Stromal cell of bone marrow (primary cell): ENCODE measurements at regions not wholly inside any gene's neighbourhood (a gene's known extent, or its start where the extent isn't known, plus 50 kb on each side); places are given as distances from the start of the nearest gene placed in this dataset.

Experiments
- DNase-seq: peaks from one replicate; pipeline ENCODE4 v3.0.0-alpha.2; 2012; ENCODE audit warnings: low read depth

- DNase-seq = no peak
These were observed 801.9 kb downstream of the QKI start for GRCh38 chr6:164216368-164216767.

GRCh38 chr6:164214066-164214465 lies 799.5 kb downstream of the QKI start:
- no peak for DNase-seq

- no peak for DNase-seq
These were observed 796.7 kb downstream of the QKI start for GRCh38 chr6:164211254-164211653.

GRCh38 chr6:164210783-164211182 lies 796.3 kb downstream of the QKI start:
- no peak for DNase-seq

- DNase-seq = no peak
These were observed 795.8 kb downstream of the QKI start for GRCh38 chr6:164210323-164210722.

- no peak for DNase-seq
These were observed 793.9 kb downstream of the QKI start for GRCh38 chr6:164208371-164208770.

- no peak for DNase-seq
These were observed 792.4 kb downstream of the QKI start for GRCh38 chr6:164206807-164207423.

GRCh38 chr6:164200071-164200470 lies 785.6 kb downstream of the QKI start:
- DNase-seq = no peak

- DNase-seq = no peak
These were observed 781.4 kb downstream of the QKI start for GRCh38 chr6:164195942-164196281.

GRCh38 chr6:164195278-164195941 lies 780.9 kb downstream of the QKI start:
- DNase-seq = no peak

GRCh38 chr6:164188861-164189260 lies 774.3 kb downstream of the QKI start:
- no peak for DNase-seq

GRCh38 chr6:164185471-164185871 lies 771.0 kb downstream of the QKI start:
- DNase-seq = no peak

- no peak for DNase-seq
These were observed 769.9 kb downstream of the QKI start for GRCh38 chr6:164184410-164184809.

GRCh38 chr6:164183556-164184123 lies 769.1 kb downstream of the QKI start:
- no peak for DNase-seq

- no peak for DNase-seq
These were observed 764.3 kb downstream of the QKI start for GRCh38 chr6:164178679-164179332.

- no peak for DNase-seq
These were observed 754.8 kb downstream of the QKI start for GRCh38 chr6:164169355-164169754.

- DNase-seq = no peak
These were observed 754.1 kb downstream of the QKI start for GRCh38 chr6:164168595-164168994.

- no peak for DNase-seq
These were observed 753.4 kb downstream of the QKI start for GRCh38 chr6:164167873-164168405.

- no peak for DNase-seq
These were observed 752.5 kb downstream of the QKI start for GRCh38 chr6:164166996-164167395.

GRCh38 chr6:164166515-164166914 lies 752.0 kb downstream of the QKI start:
- DNase-seq = no peak

GRCh38 chr6:164164876-164165275 lies 750.4 kb downstream of the QKI start:
- DNase-seq = no peak

GRCh38 chr6:164163239-164163638 lies 748.7 kb downstream of the QKI start:
- no peak for DNase-seq

GRCh38 chr6:164159061-164159460 lies 744.5 kb downstream of the QKI start:
- no peak for DNase-seq
